K562 (cell line): ENCODE measurements at regions not wholly inside any gene's neighbourhood (a gene's known extent, or its start where the extent isn't known, plus 50 kb on each side); places are given as distances from the start of the nearest gene placed in this dataset.

Experiments
- ATAC-seq: fragments of 200-7000 bp; cut with Tn5 transposase; 3 replicates; pipeline ENCODE4 v1.9.1; 2020; ENCODE audit warnings: moderate library complexity
- BruUV-seq: library from RNA; stranded (reverse); fragments of 400-500 nt; replicated peaks from 2 replicates; lab custom pipeline; 2021; lab: Mats Ljungman, UMichigan
- CTCF ChIA-PET: fragments of 300-600 bp; formaldehyde crosslinking; extraction: SDS; loops from one replicate; lab custom pipeline; 2021; ENCODE audit warnings: low intra/inter-chr PET ratio; lab: Yijun Ruan, JAX
- POLR2A ChIA-PET: fragments of 300-600, 350-650 bp; sonication (Branson Sonifier 250); formaldehyde crosslinking; extraction: SDS; loops from one replicate; lab custom pipeline; 2021; ENCODE audit warnings: antibody characterized with exemption, inconsistent platforms; lab: Yijun Ruan, JAX
- DNase-seq, 4 experiments: peaks; one replicate each; pipeline versions ENCODE4 v3.0.0 to v3.0.0-alpha.2; 2011 to 2018; ENCODE audit warnings: low spot score in 3 of 4, mixed read lengths in 3 of 4; ENCODE audit errors: extremely low read depth in 1 of 4
- FAIRE-seq: peaks from 2 replicates; lab custom pipeline; 2011; peaks lifted over from hg19 to GRCh38; lab: Jason Lieb, UNC
- H2AFZ ChIP-seq: 2 replicates; pipeline ENCODE4 v1.6.0; 2011; ENCODE audit warnings: low read depth, low read length, control low read depth, inconsistent platforms
- H3K27ac ChIP-seq: fragments of 200-600 bp; 3 replicates; pipeline ENCODE4 v1.8.0; 2011; ENCODE audit warnings: low read depth, mild to moderate bottlenecking, control low read depth, inconsistent platforms, low read length, moderate library complexity, mixed read lengths; ENCODE audit errors: extremely low read depth
- H3K27me3 ChIP-seq, 2 experiments: fragments of 300-600 bp in 1 of 2; 2 replicates in 1 of 2; 3 replicates in 1 of 2; pipeline versions ENCODE4 v1.6.0 to v1.8.0; 2011; ENCODE audit warnings: inconsistent platforms in 2 of 2, low read length in 2 of 2, mild to moderate bottlenecking in 1 of 2, mixed read lengths in 1 of 2, moderate library complexity in 1 of 2; ENCODE audit not compliant: control insufficient read depth in 2 of 2, insufficient read depth in 2 of 2
- H3K36me3 ChIP-seq: fragments of 300-600 bp; 3 replicates; pipeline ENCODE4 v1.8.0; 2011; ENCODE audit warnings: mild to moderate bottlenecking, low read length, inconsistent platforms; ENCODE audit not compliant: control insufficient read depth, insufficient read depth
- H3K4me1 ChIP-seq, 2 experiments: fragments of 200-600 bp in 1 of 2; replicated peaks in 1 of 2; 2 replicates in 1 of 2; 3 replicates in 1 of 2; pipeline versions ENCODE4 v1.5.1 to v1.8.0; 2011; ENCODE audit warnings: inconsistent platforms in 2 of 2, low read length in 2 of 2, mild to moderate bottlenecking in 1 of 2, mixed read lengths in 1 of 2, moderate library complexity in 1 of 2; ENCODE audit not compliant: control insufficient read depth in 2 of 2, insufficient read depth in 2 of 2
- H3K4me2 ChIP-seq: 2 replicates; pipeline ENCODE4 v1.6.1; 2011; ENCODE audit warnings: low read length, control low read depth, inconsistent platforms, mixed read lengths; ENCODE audit not compliant: insufficient read depth
- H3K4me3 ChIP-seq: fragments of 200-600 bp; sonication (generic), shearing (Covaris generic); 2 replicates; pipeline ENCODE4 v1.5.1; 2016; ENCODE audit warnings: control low read depth, inconsistent platforms
- H3K79me2 ChIP-seq: fragments of 200-600 bp; 3 replicates; pipeline ENCODE4 v1.8.0; 2011; ENCODE audit warnings: low read length, inconsistent platforms; ENCODE audit not compliant: control insufficient read depth, insufficient read depth
- H3K9ac ChIP-seq, 2 experiments: 2 replicates each; pipeline versions ENCODE4 v1.6.0 to v1.6.1; 2011; ENCODE audit warnings: low read depth in 2 of 2, low read length in 2 of 2, control low read depth in 1 of 2, inconsistent platforms in 1 of 2, mild to moderate bottlenecking in 1 of 2, mixed read lengths in 1 of 2; ENCODE audit not compliant: insufficient read depth in 1 of 2
- H3K9me1 ChIP-seq: one replicate; pipeline ENCODE4 v1.6.0; 2011; ENCODE audit warnings: inconsistent platforms, mild to moderate bottlenecking, low read length, moderate library complexity; ENCODE audit not compliant: control insufficient read depth, insufficient read depth
- H3K9me3 ChIP-seq: replicated peaks from 2 replicates; pipeline ENCODE4 v1.5.1; 2011; ENCODE audit warnings: low read depth, low read length, inconsistent platforms; ENCODE audit not compliant: control insufficient read depth, insufficient read depth
- H4K20me1 ChIP-seq: replicated peaks from 2 replicates; pipeline ENCODE4 v1.6.1; 2011; ENCODE audit warnings: low read length, inconsistent platforms, mixed read lengths; ENCODE audit not compliant: control insufficient read depth, insufficient read depth
- FUS ChIP-seq: fragments of 200-400 bp; formaldehyde crosslinking; optimal IDR thresholded peaks from 2 replicates; pipeline ENCODE3; 2017; ENCODE audit warnings: low read depth, low read length
- HMG20B ChIP-seq: fragments of 250-450 bp; sonication (Bioruptor Pico); IDR thresholded peaks from 2 replicates; pipeline ENCODE4 v1.5.0; 2021; ENCODE audit warnings: mild to moderate bottlenecking
- HNRNPH1 ChIP-seq: fragments of 200-400 bp; formaldehyde crosslinking; optimal IDR thresholded peaks from 2 replicates; pipeline ENCODE3; 2017; ENCODE audit warnings: low read depth, mild to moderate bottlenecking, low read length, moderate library complexity
- HNRNPLL ChIP-seq: fragments of 200-400 bp; formaldehyde crosslinking; IDR thresholded peaks from 2 replicates; pipeline ENCODE4 v1.6.1; 2017; ENCODE audit warnings: low read length, low read depth, mild to moderate bottlenecking; ENCODE audit not compliant: poor library complexity, severe bottlenecking
- LCOR ChIP-seq: sonication (generic); formaldehyde crosslinking; IDR thresholded peaks from 2 replicates; pipeline ENCODE4 v1.8.0; 2022; ENCODE audit warnings: mild to moderate bottlenecking, missing genetic modification reagents
- MAFG ChIP-seq: fragments of 450-650 bp; conservative IDR thresholded peaks from 2 replicates; pipeline ENCODE4 v1.6.1; 2016; ENCODE audit warnings: missing genetic modification characterization, missing compliant biosample characterization
- NFIC ChIP-seq: fragments of 450-650 bp; IDR thresholded peaks from 2 replicates; pipeline ENCODE4 v1.6.1; 2017; ENCODE audit warnings: mild to moderate bottlenecking, inconsistent platforms
- NONO ChIP-seq, 2 experiments: fragments of 200-400 bp in 1 of 2; fragments of 450-650 bp in 1 of 2; formaldehyde crosslinking in 1 of 2; IDR thresholded peaks; 2 replicates each; pipeline ENCODE4 v1.6.1; 2017; ENCODE audit warnings: low read depth in 2 of 2, mild to moderate bottlenecking in 2 of 2, moderate library complexity in 2 of 2, low read length in 1 of 2
- RBFOX2 ChIP-seq: fragments of 200-400 bp; formaldehyde crosslinking; IDR thresholded peaks from 2 replicates; pipeline ENCODE4 v1.6.1; 2017; ENCODE audit warnings: low read depth, mild to moderate bottlenecking, low read length, moderate library complexity
- RBM14 ChIP-seq: fragments of 200-400 bp; formaldehyde crosslinking; IDR thresholded peaks from 2 replicates; pipeline ENCODE4 v1.6.1; 2018; ENCODE audit warnings: low read depth, mild to moderate bottlenecking, low read length, moderate library complexity, borderline replicate concordance; ENCODE audit not compliant: insufficient read depth
- SAFB ChIP-seq: fragments of 200-400 bp; formaldehyde crosslinking; IDR thresholded peaks from 2 replicates; pipeline ENCODE4 v1.6.1; 2017; ENCODE audit warnings: low read depth, low read length, borderline replicate concordance
- SLC30A9 ChIP-seq: fragments of 250-450 bp; sonication (Bioruptor Pico); IDR thresholded peaks from 2 replicates; pipeline ENCODE4 v1.8.0; 2022; ENCODE audit warnings: mild to moderate bottlenecking, moderate library complexity
- TRIM28 ChIP-seq: fragments of 450-650 bp; IDR thresholded peaks from 2 replicates; pipeline ENCODE4 v1.6.1; 2017
- ZC3H4 ChIP-seq: sonication (generic); formaldehyde crosslinking; IDR thresholded peaks from 2 replicates; pipeline ENCODE4 v1.9.0; 2021; ENCODE audit warnings: missing genetic modification reagents, borderline replicate concordance
- ZFP1 ChIP-seq: fragments of 450-650 bp; formaldehyde crosslinking; IDR thresholded peaks from 2 replicates; pipeline ENCODE4 v1.4.0; 2020; ENCODE audit warnings: mild to moderate bottlenecking, mixed read lengths
- ZFP30 ChIP-seq: fragments of 250-450 bp; sonication (Bioruptor Pico); IDR thresholded peaks from 2 replicates; pipeline ENCODE4 v1.8.0; 2022; ENCODE audit warnings: moderate library complexity, mild to moderate bottlenecking, inconsistent platforms, borderline replicate concordance
- ZKSCAN1 ChIP-seq: fragments of 150-350 bp; IDR thresholded peaks from 2 replicates; pipeline ENCODE4 v1.6.1; 2016; ENCODE audit warnings: low read depth, low read length
- WGBS: fragments of 100-300 bp; shearing (Covaris generic); methylation state at CpG from one replicate; pipeline ENCODE4 v1.1.6; 2016; ENCODE audit warnings: low coverage, mixed read lengths; ENCODE audit not compliant: insufficient coverage; ENCODE audit errors: missing lambda C conversion rate; 5-methylcytosine and 5-hydroxymethylcytosine counted together
- in situ Hi-C: fragments of 300-500 bp; cut with MboI; formaldehyde crosslinking; loops from 4 replicates; pipeline ENCODE4 v1.15.0; 2018; ENCODE audit warnings: inconsistent platforms, mixed read lengths
- intact Hi-C: fragments of 100-400 bp; cut with micrococcal nuclease; formaldehyde crosslinking; loops from 2 replicates; pipeline ENCODE4 v1.14.2; 2022
- TF ChIP-seq, protein P1 (sequence below): IDR thresholded peaks from 2 replicates; pipeline ENCODE4 v1.6.1; 2014; ENCODE audit warnings: antibody characterized with exemption
- TF ChIP-seq, protein P2 (sequence below): sonication (generic); formaldehyde crosslinking; IDR thresholded peaks from 2 replicates; pipeline ENCODE4 v1.8.0; 2022; ENCODE audit warnings: missing genetic modification reagents, mild to moderate bottlenecking, moderate library complexity, borderline replicate concordance
- TF ChIP-seq, protein P3 (sequence below): fragments of 250-450 bp; sonication (Bioruptor Pico); IDR thresholded peaks from 2 replicates; pipeline ENCODE4 v1.5.0; 2022; ENCODE audit warnings: mild to moderate bottlenecking

- Histone ChIP-seq H3K27me3 (peaks cover 0 to 6% of the 10 kb centered on the region in 2 experiments; a peak in 2 of 5 replicates), H3K4me3 (no peak overlapping the region), H3K9me1 (no peaks in the 10 kb centered on the region), H3K79me2 (no peaks in the 10 kb centered on the region), H3K27ac (no peak overlapping the region), H4K20me1 (no peaks in the 10 kb centered on the region), H3K4me2 (no peak overlapping the region), H3K9me3 (no peaks in the 10 kb centered on the region), H3K4me1 (peaks cover 0 to 9% of the 10 kb centered on the region in 2 experiments; a peak in 3 of 5 replicates), H3K36me3 (no peaks in the 10 kb centered on the region), H3K9ac (no peak overlapping the region), H2AFZ (no peak overlapping the region)
- FAIRE-seq = no peak
- DNase-seq = no peak
- intact Hi-C loops = no loop called here
- ATAC-seq = no peak
- under 1% methylated on average over 8 of the region's 8 CpGs for WGBS
- TF ChIP-seq SAFB (no peak), RBFOX2 (no peak), ZKSCAN1 (no peak), LCOR (CRISPR knock-in tag) (no peak), HMG20B (no peak), HNRNPLL (no peak), TRIM28 (no peak), NONO (IDR thresholded peaks at IDR 0.05; ENCODE audit: low read depth in 2 of 2, low read length in 1 of 2) (no peak), ZC3H4 (no peak), RBM14 (no peak), NFIC (no peak), ZFP1 (CRISPR knock-in tag) (no peak), HNRNPH1 (no peak), SLC30A9 (CRISPR knock-in tag) (no peak), MAFG (tag) (no peak), ZFP30 (no peak), FUS (no peak)
- TF ChIP-seq, protein P1, sequence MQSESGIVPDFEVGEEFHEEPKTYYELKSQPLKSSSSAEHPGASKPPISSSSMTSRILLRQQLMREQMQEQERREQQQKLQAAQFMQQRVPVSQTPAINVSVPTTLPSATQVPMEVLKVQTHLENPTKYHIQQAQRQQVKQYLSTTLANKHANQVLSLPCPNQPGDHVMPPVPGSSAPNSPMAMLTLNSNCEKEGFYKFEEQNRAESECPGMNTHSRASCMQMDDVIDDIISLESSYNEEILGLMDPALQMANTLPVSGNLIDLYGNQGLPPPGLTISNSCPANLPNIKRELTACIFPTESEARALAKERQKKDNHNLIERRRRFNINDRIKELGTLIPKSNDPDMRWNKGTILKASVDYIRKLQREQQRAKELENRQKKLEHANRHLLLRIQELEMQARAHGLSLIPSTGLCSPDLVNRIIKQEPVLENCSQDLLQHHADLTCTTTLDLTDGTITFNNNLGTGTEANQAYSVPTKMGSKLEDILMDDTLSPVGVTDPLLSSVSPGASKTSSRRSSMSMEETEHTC = no peak
- TF ChIP-seq, protein P2, sequence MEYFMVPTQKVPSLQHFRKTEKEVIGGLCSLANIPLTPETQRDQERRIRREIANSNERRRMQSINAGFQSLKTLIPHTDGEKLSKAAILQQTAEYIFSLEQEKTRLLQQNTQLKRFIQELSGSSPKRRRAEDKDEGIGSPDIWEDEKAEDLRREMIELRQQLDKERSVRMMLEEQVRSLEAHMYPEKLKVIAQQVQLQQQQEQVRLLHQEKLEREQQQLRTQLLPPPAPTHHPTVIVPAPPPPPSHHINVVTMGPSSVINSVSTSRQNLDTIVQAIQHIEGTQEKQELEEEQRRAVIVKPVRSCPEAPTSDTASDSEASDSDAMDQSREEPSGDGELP (CRISPR knock-in tag) = no peak
- TF ChIP-seq, protein P3, sequence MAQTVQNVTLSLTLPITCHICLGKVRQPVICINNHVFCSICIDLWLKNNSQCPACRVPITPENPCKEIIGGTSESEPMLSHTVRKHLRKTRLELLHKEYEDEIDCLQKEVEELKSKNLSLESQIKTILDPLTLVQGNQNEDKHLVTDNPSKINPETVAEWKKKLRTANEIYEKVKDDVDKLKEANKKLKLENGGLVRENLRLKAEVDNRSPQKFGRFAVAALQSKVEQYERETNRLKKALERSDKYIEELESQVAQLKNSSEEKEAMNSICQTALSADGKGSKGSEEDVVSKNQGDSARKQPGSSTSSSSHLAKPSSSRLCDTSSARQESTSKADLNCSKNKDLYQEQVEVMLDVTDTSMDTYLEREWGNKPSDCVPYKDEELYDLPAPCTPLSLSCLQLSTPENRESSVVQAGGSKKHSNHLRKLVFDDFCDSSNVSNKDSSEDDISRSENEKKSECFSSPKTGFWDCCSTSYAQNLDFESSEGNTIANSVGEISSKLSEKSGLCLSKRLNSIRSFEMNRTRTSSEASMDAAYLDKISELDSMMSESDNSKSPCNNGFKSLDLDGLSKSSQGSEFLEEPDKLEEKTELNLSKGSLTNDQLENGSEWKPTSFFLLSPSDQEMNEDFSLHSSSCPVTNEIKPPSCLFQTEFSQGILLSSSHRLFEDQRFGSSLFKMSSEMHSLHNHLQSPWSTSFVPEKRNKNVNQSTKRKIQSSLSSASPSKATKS (CRISPR knock-in tag) = no peak
- no TSS peak for BruUV-seq
- ChIA-PET POLR2A (no interaction called here), CTCF (no interaction called here)
- in situ Hi-C loops = no loop called here
Measured at GRCh38 chr4:182193311-182193710, 49.9 kb upstream of the TENM3 start.
